CD8-positive, alpha-beta memory T cell (primary cell): ENCODE measurements at regions not wholly inside any gene's neighbourhood (a gene's known extent, or its start where the extent isn't known, plus 50 kb on each side); places are given as distances from the start of the nearest gene placed in this dataset.

Experiments used
- CTCF ChIA-PET: fragments of 350-600 bp; sonication (Branson Sonifier 250); formaldehyde crosslinking; loops from one replicate; lab custom pipeline; 2021; ENCODE audit warnings: antibody characterized with exemption; lab: Charles Lee
- POLR2A ChIA-PET: fragments of 350-600 bp; sonication (Branson Sonifier 250); formaldehyde crosslinking; loops from one replicate; lab custom pipeline; 2021; ENCODE audit warnings: antibody characterized with exemption; lab: Charles Lee
- DNase-seq, 5 donors: peaks; one replicate each; pipeline versions ENCODE4 v3.0.0 to v3.0.0-alpha.2; 2020 to 2022; ENCODE audit warnings: mixed read lengths in 1 of 5
- H3K27ac ChIP-seq: one replicate; pipeline ENCODE4 v1.7.0; 2013; ENCODE audit warnings: low read depth, mild to moderate bottlenecking, low read length, moderate library complexity
- H3K27me3 ChIP-seq: 2 replicates; pipeline ENCODE4 v1.7.0; 2013; ENCODE audit warnings: low read length, mild to moderate bottlenecking; ENCODE audit not compliant: insufficient read depth, poor library complexity, severe bottlenecking
- H3K36me3 ChIP-seq: 2 replicates; pipeline ENCODE4 v1.7.0; 2013; ENCODE audit warnings: mild to moderate bottlenecking, low read length, moderate library complexity; ENCODE audit not compliant: insufficient read depth
- H3K4me1 ChIP-seq: 2 replicates; pipeline ENCODE4 v1.7.0; 2013; ENCODE audit warnings: mild to moderate bottlenecking, low read length, moderate library complexity; ENCODE audit not compliant: insufficient read depth
- H3K4me3 ChIP-seq: 2 replicates; pipeline ENCODE4 v1.7.0; 2013; ENCODE audit warnings: mild to moderate bottlenecking, low read length
- H3K9me3 ChIP-seq: 2 replicates; pipeline ENCODE4 v1.7.0; 2013; ENCODE audit warnings: mild to moderate bottlenecking, low read length
- H3K27ac Mint-ChIP-seq, 8 donors: one replicate each; pipeline ENCODE4 v1.8.0; 2020 to 2021; ENCODE audit warnings: mixed read lengths in 8 of 8, mild to moderate bottlenecking in 6 of 8, inconsistent platforms in 3 of 8, moderate library complexity in 3 of 8
- H3K27me3 Mint-ChIP-seq, 2 donors: one replicate each; pipeline ENCODE4 v1.8.0; 2020 to 2021; ENCODE audit warnings: mixed read lengths in 2 of 2, mild to moderate bottlenecking in 1 of 2, moderate library complexity in 1 of 2
- H3K36me3 Mint-ChIP-seq, 3 donors: one replicate each; pipeline ENCODE4 v1.8.0; 2020 to 2021; ENCODE audit warnings: mixed read lengths in 3 of 3, inconsistent platforms in 1 of 3, mild to moderate bottlenecking in 1 of 3
- H3K4me1 Mint-ChIP-seq, 3 donors: one replicate each; pipeline ENCODE4 v1.8.0; 2020 to 2021; ENCODE audit warnings: mixed read lengths in 3 of 3, inconsistent platforms in 1 of 3, mild to moderate bottlenecking in 1 of 3
- H3K4me3 Mint-ChIP-seq, 7 donors: one replicate each; pipeline ENCODE4 v1.8.0; 2020 to 2021; ENCODE audit warnings: mixed read lengths in 7 of 7, mild to moderate bottlenecking in 6 of 7, moderate library complexity in 4 of 7, inconsistent platforms in 2 of 7
- H3K9me3 Mint-ChIP-seq, 5 donors: one replicate each; pipeline ENCODE4 v1.8.0; 2020 to 2022; ENCODE audit warnings: mixed read lengths in 5 of 5, mild to moderate bottlenecking in 3 of 5, moderate library complexity in 2 of 5, inconsistent platforms in 1 of 5

DNA sequence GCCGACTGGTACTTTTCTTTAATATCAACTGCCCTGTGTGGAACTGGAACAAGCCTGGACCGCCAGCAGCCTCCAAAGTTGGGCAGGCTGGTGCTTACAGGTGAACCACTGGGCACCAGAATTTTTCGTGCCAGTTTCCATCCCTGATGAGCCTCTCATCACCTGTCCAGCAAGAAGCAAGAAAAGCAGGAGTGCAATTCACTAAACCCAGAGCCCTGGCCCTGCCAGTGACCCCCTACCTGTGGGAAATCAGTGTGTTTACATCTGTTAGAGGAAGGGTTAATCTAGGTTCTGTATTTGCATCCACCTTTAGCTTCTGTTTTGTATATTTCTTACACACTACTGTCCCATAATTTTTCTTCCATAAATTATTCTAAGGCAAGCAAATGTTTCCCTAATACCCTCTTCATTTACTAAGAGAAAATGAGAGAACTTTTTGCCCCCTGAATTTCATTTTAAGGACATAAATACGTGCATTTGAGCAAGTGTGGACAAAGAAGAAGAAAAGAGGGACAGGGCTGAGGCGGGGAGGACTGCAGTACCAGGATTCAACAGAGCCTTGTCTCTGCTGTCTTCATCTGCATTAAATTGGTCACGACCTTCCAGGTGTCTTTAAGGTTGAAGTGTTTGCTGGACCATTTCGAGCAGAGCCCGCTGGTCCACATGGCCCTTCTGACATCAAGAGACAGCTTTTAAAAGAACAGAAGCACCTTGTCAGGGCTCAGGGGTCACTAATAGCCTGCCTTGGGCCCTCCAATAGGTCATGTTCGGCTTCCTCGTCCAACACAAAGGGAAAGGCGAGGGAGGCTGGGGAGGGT, 763.1 kb downstream of the BCL11A start:
- H3K4me1 Mint-ChIP-seq, result no peaks in the 10 kb centered on the region
- H3K9me3 Mint-ChIP-seq, result peaks cover 0 to 3% (median 0%) of the 10 kb centered on the region in 5 donors
- DNase-seq, result no peak

DNA sequence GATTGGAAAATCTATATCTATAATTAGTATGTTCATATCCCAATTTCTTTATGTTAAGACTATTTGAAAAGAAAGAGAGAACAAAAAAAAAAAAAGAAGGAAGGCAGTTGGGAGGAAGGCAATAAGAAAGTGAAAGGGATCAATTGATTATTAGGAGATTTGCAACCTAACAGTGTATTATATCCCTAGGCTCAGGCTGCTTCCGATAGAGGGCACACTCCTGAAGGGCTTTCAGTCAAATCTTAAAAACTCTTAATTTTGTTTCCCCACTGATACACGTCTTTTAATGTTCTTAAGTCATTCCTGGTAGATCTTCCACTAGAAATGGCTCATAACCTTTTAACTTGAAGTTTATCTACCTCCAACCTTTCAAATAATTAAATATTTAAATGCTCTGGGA, 763.9 kb downstream of the BCL11A start:
- H3K36me3 Mint-ChIP-seq, result no peaks in the 10 kb centered on the region
- CTCF ChIA-PET, result no interaction called here

More for the DNA sequence above, 763.1 kb downstream of the BCL11A start:
- Histone ChIP-seq H3K4me1 (no peaks in the 10 kb centered on the region), H3K9me3 (no peaks in the 10 kb centered on the region), H3K36me3 (no peaks in the 10 kb centered on the region), H3K4me3 (no peak overlapping the region), H3K27me3 (no peaks in the 10 kb centered on the region), H3K27ac (no peak overlapping the region)
- ChIA-PET CTCF (no interaction called here), POLR2A (no interaction called here)
- Mint-ChIP-seq H3K27ac (no peak overlapping the region), H3K36me3 (no peaks in the 10 kb centered on the region), H3K4me3 (no peak overlapping the region), H3K27me3 (no peaks in the 10 kb centered on the region)

DNA sequence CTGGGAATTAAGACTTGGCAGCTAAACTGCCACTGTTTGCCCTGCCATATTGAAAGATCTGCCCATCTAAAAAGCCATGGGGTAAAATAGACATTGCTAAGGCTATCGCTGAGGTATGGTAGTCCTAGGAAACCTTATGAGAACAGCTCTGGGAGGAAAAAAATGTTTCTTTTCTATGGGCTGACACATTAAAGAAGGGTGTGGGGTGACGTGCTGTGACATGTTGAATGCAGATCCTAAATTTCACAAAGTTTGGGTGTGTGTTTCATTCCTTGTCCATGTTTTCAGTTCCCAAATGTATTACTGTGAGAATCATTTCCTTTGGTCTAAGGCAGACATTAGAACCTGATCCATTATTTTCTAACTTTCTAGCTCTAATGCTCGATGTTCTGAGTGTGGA, 766.4 kb downstream of the BCL11A start:
- Mint-ChIP-seq H3K27ac (no peak overlapping the region), H3K4me1 (no peaks in the 10 kb centered on the region), H3K4me3 (no peak overlapping the region), H3K9me3 (peaks cover 0 to 2% (median 0%) of the 10 kb centered on the region in 5 donors), H3K36me3 (no peaks in the 10 kb centered on the region), H3K27me3 (peaks cover 0 to 4% of the 10 kb centered on the region in 2 donors)
- Histone ChIP-seq H3K36me3 (no peaks in the 10 kb centered on the region), H3K9me3 (no peaks in the 10 kb centered on the region), H3K27ac (no peak overlapping the region), H3K27me3 (no peaks in the 10 kb centered on the region), H3K4me3 (no peak overlapping the region), H3K4me1 (no peaks in the 10 kb centered on the region)
- ChIA-PET CTCF (no interaction called here), POLR2A (no interaction called here)
- no peak for DNase-seq

More for the DNA sequence above, 763.9 kb downstream of the BCL11A start:
- Histone ChIP-seq H3K4me3 (no peak overlapping the region), H3K9me3 (no peaks in the 10 kb centered on the region), H3K27ac (no peak overlapping the region), H3K36me3 (no peaks in the 10 kb centered on the region), H3K27me3 (no peaks in the 10 kb centered on the region), H3K4me1 (no peaks in the 10 kb centered on the region)
- Mint-ChIP-seq H3K4me1 (no peaks in the 10 kb centered on the region), H3K27ac (no peak overlapping the region), H3K4me3 (no peak overlapping the region), H3K27me3 (no peaks in the 10 kb centered on the region), H3K9me3 (peaks cover 0 to 3% (median 0%) of the 10 kb centered on the region in 5 donors)
- no peak for DNase-seq
- POLR2A ChIA-PET, result no interaction called here

DNA sequence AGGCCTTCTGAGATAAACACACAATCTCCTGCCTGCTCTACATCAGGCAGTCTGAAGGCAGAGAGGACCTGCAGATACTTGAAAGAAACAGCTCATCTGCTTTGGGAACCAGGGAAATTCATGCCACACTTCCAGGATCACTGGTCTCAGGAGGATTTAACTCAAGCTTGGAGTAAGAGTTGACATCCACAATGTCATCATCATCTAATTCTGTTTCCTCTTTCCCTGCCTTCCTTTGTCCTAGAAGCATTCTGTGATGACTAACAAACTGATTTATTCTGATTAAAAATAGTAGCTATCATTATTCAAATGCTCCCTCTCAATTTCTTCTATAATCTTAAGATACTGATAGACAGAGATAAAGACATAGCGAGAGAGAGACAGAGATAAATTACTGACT, 766.8 kb downstream of the BCL11A start:
- Histone ChIP-seq H3K9me3 (no peaks in the 10 kb centered on the region), H3K27ac (no peak overlapping the region), H3K4me3 (no peak overlapping the region), H3K27me3 (no peaks in the 10 kb centered on the region), H3K4me1 (no peaks in the 10 kb centered on the region), H3K36me3 (no peaks in the 10 kb centered on the region)
- ChIA-PET POLR2A (no interaction called here), CTCF (no interaction called here)
- peaks cover 0 to 2% (median 0%) of the 10 kb centered on the region in 5 donors for H3K9me3 Mint-ChIP-seq
- peaks cover 0 to 4% of the 10 kb centered on the region in 2 donors for H3K27me3 Mint-ChIP-seq
- no peaks in the 10 kb centered on the region for H3K36me3 Mint-ChIP-seq
- no peak overlapping the region for H3K27ac Mint-ChIP-seq
- H3K4me1 Mint-ChIP-seq, result no peaks in the 10 kb centered on the region
- DNase-seq, result no peak
- no peak overlapping the region for H3K4me3 Mint-ChIP-seq

DNA sequence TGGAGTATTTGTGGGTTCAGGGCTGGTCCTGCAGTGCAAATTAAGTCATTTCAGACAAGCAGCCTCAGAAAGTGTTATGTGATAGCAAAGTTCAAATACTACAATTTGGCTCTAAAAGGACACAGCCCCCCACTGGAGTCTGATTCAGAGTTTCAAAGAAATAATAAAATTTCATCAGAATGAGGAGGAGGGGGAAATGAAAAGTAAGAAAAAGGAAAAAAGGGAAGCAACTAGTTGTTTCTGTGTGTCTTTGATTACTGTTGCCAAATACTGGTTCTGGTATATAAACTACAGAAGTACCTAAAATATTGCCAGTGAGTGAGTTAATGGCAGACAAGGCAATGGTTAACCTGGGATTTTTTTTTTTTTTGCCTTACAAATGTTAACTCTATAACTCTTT, 773.9 kb downstream of the BCL11A start:
- H3K27me3 Mint-ChIP-seq, result peaks cover 0 to 5% of the 10 kb centered on the region in 2 donors
- H3K4me3 ChIP-seq, result no peak overlapping the region

DNA sequence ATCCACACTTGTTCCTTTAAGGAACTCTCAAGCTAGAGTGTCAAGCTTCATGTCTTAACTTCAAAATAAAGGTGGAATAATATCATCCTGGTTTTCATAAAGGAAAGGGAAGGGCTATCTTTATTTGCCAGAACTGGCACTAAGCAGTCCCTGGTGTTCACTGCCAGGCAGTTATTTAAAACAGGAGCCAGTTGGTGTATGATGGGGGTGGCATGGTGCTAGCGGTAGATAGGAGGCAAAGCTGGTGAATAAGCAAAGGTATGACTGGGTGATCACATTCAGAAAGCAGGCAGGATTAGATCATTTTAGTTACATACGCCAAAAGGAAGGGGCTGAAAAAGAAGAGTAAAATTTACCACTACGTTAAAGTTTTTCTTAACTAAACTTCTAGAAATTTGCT, 776.3 kb downstream of the BCL11A start:
- Mint-ChIP-seq H3K4me3 (no peak overlapping the region), H3K27me3 (peaks cover 0 to 1% of the 10 kb centered on the region in 2 donors), H3K27ac (no peak overlapping the region), H3K4me1 (no peaks in the 10 kb centered on the region), H3K36me3 (no peaks in the 10 kb centered on the region), H3K9me3 (peaks cover 0 to 5% (median 0%) of the 10 kb centered on the region in 5 donors)
- H3K9me3 ChIP-seq, result no peaks in the 10 kb centered on the region
- no peaks in the 10 kb centered on the region for H3K27me3 ChIP-seq
- no peaks in the 10 kb centered on the region for H3K4me1 ChIP-seq
- no peak overlapping the region for H3K27ac ChIP-seq
- H3K4me3 ChIP-seq, result no peak overlapping the region
- POLR2A ChIA-PET, result no interaction called here
- H3K36me3 ChIP-seq, result no peaks in the 10 kb centered on the region
- no peak for DNase-seq
- CTCF ChIA-PET, result no interaction called here

More for the DNA sequence above, 773.9 kb downstream of the BCL11A start:
- Histone ChIP-seq H3K27ac (no peak overlapping the region), H3K4me1 (no peaks in the 10 kb centered on the region), H3K36me3 (no peaks in the 10 kb centered on the region), H3K9me3 (no peaks in the 10 kb centered on the region), H3K27me3 (no peaks in the 10 kb centered on the region)
- no peaks in the 10 kb centered on the region for H3K4me1 Mint-ChIP-seq
- H3K4me3 Mint-ChIP-seq, result no peak overlapping the region
- H3K9me3 Mint-ChIP-seq, result peaks cover 0 to 7% (median 0%) of the 10 kb centered on the region in 5 donors
- H3K27ac Mint-ChIP-seq, result no peak overlapping the region
- no peak for DNase-seq
- H3K36me3 Mint-ChIP-seq, result no peaks in the 10 kb centered on the region
- ChIA-PET POLR2A (no interaction called here), CTCF (no interaction called here)

DNA sequence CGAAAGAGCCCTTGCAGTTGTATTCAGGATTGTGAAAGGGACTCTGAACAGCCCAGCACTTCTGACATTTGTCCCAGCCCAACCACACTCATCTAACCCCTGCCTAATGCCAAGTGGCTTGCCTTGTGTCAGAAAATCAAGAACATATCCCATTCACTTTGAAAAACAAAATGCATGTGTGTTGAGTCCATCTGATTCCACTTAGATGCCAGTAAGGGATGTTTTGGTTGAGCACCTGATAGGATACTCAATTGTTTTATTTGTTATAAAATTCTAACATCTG, 776.8 kb downstream of the BCL11A start:
- H3K27ac ChIP-seq, result no peak overlapping the region
- POLR2A ChIA-PET, result no interaction called here
- no peaks in the 10 kb centered on the region for H3K4me1 ChIP-seq
- Mint-ChIP-seq H3K27ac (no peak overlapping the region), H3K36me3 (no peaks in the 10 kb centered on the region), H3K9me3 (peaks cover 0 to 5% (median 0%) of the 10 kb centered on the region in 5 donors), H3K27me3 (peaks cover 0 to 1% of the 10 kb centered on the region in 2 donors), H3K4me1 (no peaks in the 10 kb centered on the region), H3K4me3 (no peak overlapping the region)
- CTCF ChIA-PET, result no interaction called here
- H3K4me3 ChIP-seq, result no peak overlapping the region
- no peak for DNase-seq
- H3K27me3 ChIP-seq, result no peaks in the 10 kb centered on the region
- no peaks in the 10 kb centered on the region for H3K36me3 ChIP-seq
- no peaks in the 10 kb centered on the region for H3K9me3 ChIP-seq

DNA sequence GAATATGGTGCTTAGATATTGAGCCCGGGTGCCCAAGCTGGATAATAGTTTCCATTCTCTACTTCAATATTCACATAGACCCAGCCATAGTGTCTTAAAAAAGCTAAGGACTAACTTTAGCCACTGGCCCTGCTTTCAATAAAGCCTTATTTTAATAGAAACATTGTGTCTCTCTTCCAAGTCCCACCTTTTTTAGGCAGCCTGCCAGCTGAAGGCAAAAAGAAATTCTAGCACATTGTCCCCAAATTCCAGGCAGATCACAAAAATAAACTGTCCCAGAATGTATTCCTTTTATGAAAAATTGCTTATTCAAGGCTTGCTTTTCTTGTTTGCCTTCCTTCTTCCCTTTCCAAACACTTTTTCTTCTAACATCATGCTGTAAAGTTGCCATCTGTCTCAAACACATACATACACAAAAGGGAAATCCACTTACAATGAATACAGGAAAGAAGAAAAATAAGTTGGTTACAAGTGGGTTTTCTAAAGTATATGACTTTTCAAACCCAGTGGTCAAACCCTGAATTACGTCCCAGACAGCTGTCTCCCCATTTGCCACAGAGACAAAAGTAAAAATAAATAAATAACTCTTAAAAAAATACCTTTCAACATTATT, 778.5 kb downstream of the BCL11A start:
- DNase-seq, result no peak
- Histone ChIP-seq H3K4me3 (no peak overlapping the region), H3K9me3 (no peaks in the 10 kb centered on the region), H3K27ac (no peak overlapping the region), H3K4me1 (no peaks in the 10 kb centered on the region), H3K36me3 (no peaks in the 10 kb centered on the region), H3K27me3 (no peaks in the 10 kb centered on the region)
- Mint-ChIP-seq H3K9me3 (peaks cover 0 to 5% (median 0%) of the 10 kb centered on the region in 5 donors), H3K27ac (no peak overlapping the region), H3K36me3 (no peaks in the 10 kb centered on the region), H3K27me3 (no peaks in the 10 kb centered on the region), H3K4me3 (no peak overlapping the region), H3K4me1 (no peaks in the 10 kb centered on the region)
- CTCF ChIA-PET, result no interaction called here
- POLR2A ChIA-PET, result interaction anchor here (0.6 kb wide), 1 partner anchor 326 kb away, joined by 3 read pairs; no protein-coding TSS in a partner anchor
